ENCODE measurements at regions not wholly inside any gene's neighbourhood (a gene's known extent, or its start where the extent isn't known, plus 50 kb on each side); places are given as distances from the start of the nearest gene placed in this dataset.

DNA sequence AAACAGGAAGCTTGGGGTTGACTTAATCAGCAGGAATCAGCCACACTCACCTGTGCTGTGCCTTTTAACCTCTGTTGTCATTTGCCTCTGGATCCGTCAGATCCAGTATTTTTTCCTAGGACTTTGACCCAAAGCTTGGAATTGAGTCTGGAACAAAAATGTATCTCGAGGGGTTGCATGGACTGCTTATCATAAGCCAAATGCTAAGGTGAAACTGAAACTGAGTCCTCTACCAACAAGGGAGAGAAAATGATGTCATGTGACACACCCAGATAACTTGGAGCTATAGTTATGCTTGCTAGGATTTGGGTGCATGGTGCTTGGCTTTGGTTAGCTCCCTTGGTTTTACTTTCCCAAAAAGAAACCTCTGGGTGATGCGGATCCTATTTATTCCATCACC lies 2158.6 kb upstream of the PIK3C3 start:
- ATAC-seq (ENCODE audit: insufficient number of reproducible peaks, low FRiP score, low read depth) = no peak
- no peaks in the 10 kb centered on the region for H3K4me1 ChIP-seq (ENCODE audit: control insufficient read depth in 1 of 2, low read depth in 2 of 2)
- H3K9me3 ChIP-seq = no peaks in the 10 kb centered on the region

DNA sequence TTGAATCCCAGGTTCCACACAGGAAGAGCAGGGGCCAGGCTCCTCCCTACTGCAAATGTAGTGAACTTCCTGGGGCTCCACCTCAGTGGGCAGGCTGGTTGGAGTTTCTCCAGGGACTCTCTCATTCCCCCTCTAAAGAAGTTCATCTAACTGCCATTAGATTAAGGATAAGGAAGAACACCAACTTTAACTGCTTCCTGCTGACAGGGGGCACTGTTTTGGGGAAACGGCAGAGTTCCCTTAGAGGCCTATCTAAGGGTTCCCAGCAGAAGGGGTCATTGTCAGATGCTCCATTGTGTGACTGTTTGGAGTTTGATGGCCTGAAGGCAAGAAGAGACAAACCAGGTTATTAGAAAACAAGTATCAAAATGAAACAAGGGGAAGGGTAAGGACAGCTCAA lies 2159.7 kb upstream of the PIK3C3 start:
- no peak overlapping the region for H3K4me3 ChIP-seq
- H3K4me1 ChIP-seq (ENCODE audit: control insufficient read depth in 1 of 2, low read depth in 2 of 2) = no peaks in the 10 kb centered on the region
- TF ChIP-seq, protein P1, sequence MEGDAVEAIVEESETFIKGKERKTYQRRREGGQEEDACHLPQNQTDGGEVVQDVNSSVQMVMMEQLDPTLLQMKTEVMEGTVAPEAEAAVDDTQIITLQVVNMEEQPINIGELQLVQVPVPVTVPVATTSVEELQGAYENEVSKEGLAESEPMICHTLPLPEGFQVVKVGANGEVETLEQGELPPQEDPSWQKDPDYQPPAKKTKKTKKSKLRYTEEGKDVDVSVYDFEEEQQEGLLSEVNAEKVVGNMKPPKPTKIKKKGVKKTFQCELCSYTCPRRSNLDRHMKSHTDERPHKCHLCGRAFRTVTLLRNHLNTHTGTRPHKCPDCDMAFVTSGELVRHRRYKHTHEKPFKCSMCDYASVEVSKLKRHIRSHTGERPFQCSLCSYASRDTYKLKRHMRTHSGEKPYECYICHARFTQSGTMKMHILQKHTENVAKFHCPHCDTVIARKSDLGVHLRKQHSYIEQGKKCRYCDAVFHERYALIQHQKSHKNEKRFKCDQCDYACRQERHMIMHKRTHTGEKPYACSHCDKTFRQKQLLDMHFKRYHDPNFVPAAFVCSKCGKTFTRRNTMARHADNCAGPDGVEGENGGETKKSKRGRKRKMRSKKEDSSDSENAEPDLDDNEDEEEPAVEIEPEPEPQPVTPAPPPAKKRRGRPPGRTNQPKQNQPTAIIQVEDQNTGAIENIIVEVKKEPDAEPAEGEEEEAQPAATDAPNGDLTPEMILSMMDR (IDR thresholded peaks at IDR 0.05) = no peak
- H3K36me3 ChIP-seq = no peaks in the 10 kb centered on the region
- DNase-seq (ENCODE audit: low spot score) (no peak), ATAC-seq (ENCODE audit: insufficient number of reproducible peaks, low FRiP score, low read depth) (no peak)
- H3K9me3 ChIP-seq = no peaks in the 10 kb centered on the region
- no peak overlapping the region for H3K27ac ChIP-seq
- no peaks in the 10 kb centered on the region for H3K27me3 ChIP-seq (replicated peaks; ENCODE audit: insufficient read depth)

More for the DNA sequence above, 2158.6 kb upstream of the PIK3C3 start:
- TF ChIP-seq, protein P1 (IDR thresholded peaks at IDR 0.05) = no peak
- H3K27me3 ChIP-seq (replicated peaks; ENCODE audit: insufficient read depth) = no peaks in the 10 kb centered on the region
- no peaks in the 10 kb centered on the region for H3K36me3 ChIP-seq
- H3K27ac ChIP-seq = no peak overlapping the region
- no peak overlapping the region for H3K4me3 ChIP-seq
- DNase-seq (ENCODE audit: low spot score) = no peak

DNA sequence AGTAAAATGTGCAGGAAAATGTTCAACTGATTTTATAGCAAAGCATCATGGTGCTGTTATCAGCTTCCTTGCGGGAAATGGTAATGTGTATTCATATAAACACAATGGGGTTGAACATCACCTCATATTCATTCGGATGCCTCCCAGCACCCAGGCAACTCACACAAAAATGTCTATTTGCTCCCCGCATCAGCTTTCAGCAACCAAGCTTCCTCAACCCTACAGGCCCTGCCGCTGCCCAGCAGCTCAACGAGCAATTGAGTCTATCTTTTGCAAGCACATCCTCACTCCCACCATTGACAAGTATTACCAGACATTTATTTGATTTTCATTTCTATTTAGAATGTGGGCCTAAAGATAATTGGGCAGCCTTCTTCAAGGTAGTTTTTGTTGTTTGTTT lies 2161.4 kb upstream of the PIK3C3 start:
- no peaks in the 10 kb centered on the region for H3K4me1 ChIP-seq (ENCODE audit: control insufficient read depth in 1 of 2, low read depth in 2 of 2)
- TF ChIP-seq, protein P1 (IDR thresholded peaks at IDR 0.05) = no peak
- H3K9me3 ChIP-seq = no peaks in the 10 kb centered on the region
- ATAC-seq (ENCODE audit: insufficient number of reproducible peaks, low FRiP score, low read depth) = no peak
- H3K4me3 ChIP-seq = no peak overlapping the region
- DNase-seq (ENCODE audit: low spot score) = no peak
- H3K36me3 ChIP-seq = no peaks in the 10 kb centered on the region
- H3K27me3 ChIP-seq (replicated peaks; ENCODE audit: insufficient read depth) = no peaks in the 10 kb centered on the region
- no peak overlapping the region for H3K27ac ChIP-seq

DNA sequence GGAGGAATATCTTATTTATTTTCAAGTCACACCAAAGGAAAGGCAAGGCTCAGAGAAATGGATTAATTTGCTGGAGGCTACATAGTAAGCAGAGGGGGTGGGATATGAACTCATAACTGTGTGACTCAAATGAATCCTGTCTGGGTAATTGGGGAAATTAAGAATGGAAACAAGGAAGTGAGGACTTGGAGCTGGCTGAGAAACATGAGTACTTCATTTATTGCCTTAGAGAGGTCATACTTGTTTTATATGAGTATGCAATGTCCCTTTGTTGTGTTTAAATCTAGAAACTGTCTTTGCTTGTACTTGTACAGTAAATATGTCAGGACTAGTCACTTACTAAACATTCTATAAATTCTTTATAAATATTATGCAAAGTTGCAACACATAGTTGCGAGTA lies 2166.7 kb upstream of the PIK3C3 start:
- TF ChIP-seq, protein P1 (IDR thresholded peaks at IDR 0.05) = no peak
- ATAC-seq (ENCODE audit: insufficient number of reproducible peaks, low FRiP score, low read depth) (no peak), DNase-seq (ENCODE audit: low spot score) (no peak)
- Histone ChIP-seq H3K4me1 (ENCODE audit: control insufficient read depth in 1 of 2, low read depth in 2 of 2) (no peaks in the 10 kb centered on the region), H3K27me3 (replicated peaks; ENCODE audit: insufficient read depth) (no peaks in the 10 kb centered on the region), H3K4me3 (no peak overlapping the region), H3K27ac (no peak overlapping the region), H3K9me3 (no peaks in the 10 kb centered on the region), H3K36me3 (no peaks in the 10 kb centered on the region)

DNA sequence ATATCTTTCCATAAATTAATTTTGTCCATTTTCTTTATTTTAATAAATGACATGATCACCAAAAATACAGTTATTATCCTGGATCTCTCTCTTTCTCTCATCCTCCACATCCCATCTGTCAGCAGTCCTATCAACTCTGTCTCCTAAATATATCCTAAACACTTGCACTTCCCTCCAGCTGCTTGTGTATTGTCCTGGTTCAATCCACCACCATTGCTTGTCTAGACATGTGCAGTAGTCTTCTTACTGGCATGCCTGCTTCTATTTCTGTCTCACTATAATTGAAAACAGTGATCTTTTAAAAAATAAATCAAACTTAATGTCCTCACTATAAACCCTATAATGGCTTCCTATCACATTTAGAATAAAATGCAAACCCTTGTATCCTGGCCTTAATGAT lies 2168.6 kb upstream of the PIK3C3 start:
- TF ChIP-seq, protein P1 (IDR thresholded peaks at IDR 0.05) = no peak
- no peak for ATAC-seq (ENCODE audit: insufficient number of reproducible peaks, low FRiP score, low read depth)
- Histone ChIP-seq H3K4me3 (no peak overlapping the region), H3K27me3 (replicated peaks; ENCODE audit: insufficient read depth) (no peaks in the 10 kb centered on the region), H3K9me3 (no peaks in the 10 kb centered on the region), H3K36me3 (no peaks in the 10 kb centered on the region), H3K4me1 (ENCODE audit: control insufficient read depth in 1 of 2, low read depth in 2 of 2) (no peaks in the 10 kb centered on the region), H3K27ac (no peak overlapping the region)
- DNase-seq (ENCODE audit: low spot score) = no peak
